Superior temporal gyrus (tissue), 1 donor: ENCODE measurements at regions not wholly inside any gene's neighbourhood (a gene's known extent, or its start where the extent isn't known, plus 50 kb on each side); places are given as distances from the start of the nearest gene placed in this dataset.
"Not testable (repeated sequence)": the region's sequence is repeated elsewhere in the genome, so short reads cannot be mapped to it uniquely, and the experiment has no call there.

Source experiments
- DNase-seq: peaks from one replicate; pipeline ENCODE4 v3.0.0-alpha.2; 2016; ENCODE audit errors: extremely low spot score

DNA sequence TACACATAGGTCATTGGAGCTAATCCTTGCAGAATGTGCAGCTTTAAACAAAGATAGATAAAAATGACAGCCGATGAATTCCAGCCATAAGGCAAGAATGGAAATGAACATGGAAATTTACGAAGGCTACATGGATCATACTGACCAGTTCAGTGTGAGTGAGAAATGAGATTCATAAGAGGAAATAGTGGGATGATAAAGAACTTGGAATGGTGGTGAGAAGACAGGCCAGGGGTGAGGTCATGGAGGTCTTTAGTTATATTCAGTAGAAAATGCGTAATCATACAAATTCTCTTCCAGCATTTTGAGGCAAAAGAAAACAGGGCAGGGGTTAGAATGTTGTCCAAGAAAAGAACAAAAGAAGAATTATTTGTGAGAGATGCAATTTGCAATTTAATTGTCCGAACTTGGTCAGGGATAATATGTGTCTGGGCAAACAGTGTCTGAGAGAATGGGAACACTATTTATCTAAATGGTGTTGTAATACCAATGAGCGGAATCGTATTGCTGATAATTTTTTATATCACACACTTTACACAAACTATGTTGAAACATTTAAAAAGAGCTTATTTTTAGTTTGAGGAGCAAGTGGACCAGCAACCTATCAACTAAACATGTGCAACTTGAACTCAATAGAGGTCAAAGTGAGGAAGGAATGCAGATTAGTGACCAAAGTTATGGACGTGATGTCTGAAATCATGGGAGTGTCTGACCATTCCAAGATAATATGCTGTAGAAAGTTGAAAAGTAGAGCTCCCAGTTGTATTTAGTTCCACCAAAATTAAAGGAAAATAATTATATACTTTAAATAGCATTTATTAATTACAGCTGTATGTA, 739.0 kb upstream of the NCAM2 start:
- peak; percentile 79 for DNase-seq

GRCh38 chr21:20260124-20260523, 738.1 kb upstream of the NCAM2 start:
- no peak for DNase-seq

- no peak for DNase-seq
Measured at GRCh38 chr21:20261364-20261763, 736.8 kb upstream of the NCAM2 start.

- DNase-seq = no peak
Measured at GRCh38 chr21:20265707-20266440, 732.3 kb upstream of the NCAM2 start.

DNA sequence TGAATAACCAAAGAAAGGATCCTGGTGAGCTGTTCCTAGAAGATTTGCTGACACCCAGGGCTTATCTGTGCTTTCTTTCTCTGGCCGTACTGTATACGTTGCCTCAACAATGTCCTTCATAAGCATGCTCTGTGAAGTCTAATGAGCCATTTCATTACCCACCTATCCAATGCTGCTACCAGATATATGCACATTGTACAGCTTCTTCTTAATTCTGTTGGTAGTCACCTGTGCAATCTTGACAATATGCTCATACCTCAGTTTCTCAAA, 731.8 kb upstream of the NCAM2 start:
- no peak for DNase-seq

GRCh38 chr21:20270365-20271055, 727.7 kb upstream of the NCAM2 start:
- DNase-seq = no peak

DNA sequence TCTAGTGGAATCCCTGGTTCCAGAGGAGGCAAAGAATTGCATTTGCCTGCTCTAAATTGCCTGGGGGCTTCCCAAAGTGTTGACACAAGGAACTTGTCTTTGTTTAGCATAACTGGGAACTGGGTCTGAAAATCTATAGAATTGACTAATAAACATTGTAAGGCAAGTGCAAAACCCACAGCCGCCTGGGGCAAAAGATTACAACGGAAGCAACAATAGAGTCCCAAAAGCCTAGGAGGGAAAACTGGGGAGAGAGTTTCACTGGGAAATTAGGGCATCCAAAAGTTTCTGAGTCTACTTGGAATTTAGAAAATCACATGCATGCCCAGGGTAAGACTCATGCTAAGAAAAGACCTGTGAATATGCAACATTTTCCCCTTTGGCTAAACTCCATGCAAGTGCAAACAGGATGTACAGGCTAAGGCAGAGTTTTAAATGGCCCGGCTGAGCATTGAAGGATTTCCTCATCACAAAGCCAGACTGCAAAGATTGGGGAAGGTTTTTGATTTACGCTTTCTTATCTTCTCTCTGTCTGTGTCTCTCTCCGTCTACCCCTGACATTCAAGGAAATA, 725.3 kb upstream of the NCAM2 start:
- DNase-seq = no peak

DNA sequence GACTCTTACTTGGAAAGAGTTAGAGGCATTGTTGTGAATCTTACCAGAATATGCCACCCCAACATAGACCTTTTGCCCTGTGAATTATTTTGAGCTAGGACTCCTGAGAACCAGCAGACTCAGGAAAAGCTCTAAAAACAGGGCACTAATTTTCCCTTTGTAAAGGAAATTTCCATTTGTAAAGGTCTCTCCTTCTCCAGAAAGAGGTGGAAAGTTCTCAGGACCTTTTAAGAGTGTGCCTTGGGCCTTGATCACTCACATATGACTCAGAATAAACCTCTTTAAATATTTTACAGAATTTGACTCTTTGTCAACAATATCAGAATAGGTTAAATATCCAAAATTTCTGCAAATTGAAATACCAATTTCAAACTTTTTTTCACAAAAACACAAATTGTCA, 721.8 kb upstream of the NCAM2 start:
- no peak for DNase-seq

- no peak for DNase-seq
Measured at GRCh38 chr21:20276954-20277353, 721.3 kb upstream of the NCAM2 start.

GRCh38 chr21:20283836-20284235, 714.4 kb upstream of the NCAM2 start:
- peak; percentile 38 for DNase-seq

DNA sequence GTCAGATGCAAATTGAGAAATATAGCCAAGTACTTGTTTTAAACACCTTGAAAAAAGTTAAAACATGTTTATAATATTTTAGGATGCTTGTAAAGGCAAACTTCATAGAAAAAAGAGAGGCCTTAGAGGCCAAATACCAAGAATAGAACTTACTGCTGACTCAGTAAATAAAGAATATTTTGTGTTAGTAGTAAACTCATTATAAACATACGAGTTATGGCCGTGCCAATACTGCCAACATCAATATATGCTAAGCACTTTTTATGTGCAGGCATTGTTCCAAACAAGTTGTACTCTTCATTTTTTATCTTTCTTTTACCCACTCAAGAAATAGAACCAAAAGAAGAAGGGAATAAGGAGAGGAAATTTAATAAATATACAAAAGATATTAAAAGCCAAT, 705.9 kb upstream of the NCAM2 start:
- no peak for DNase-seq

- DNase-seq = not testable (repeated sequence)
Measured at GRCh38 chr21:20292854-20293253, 705.4 kb upstream of the NCAM2 start.

DNA sequence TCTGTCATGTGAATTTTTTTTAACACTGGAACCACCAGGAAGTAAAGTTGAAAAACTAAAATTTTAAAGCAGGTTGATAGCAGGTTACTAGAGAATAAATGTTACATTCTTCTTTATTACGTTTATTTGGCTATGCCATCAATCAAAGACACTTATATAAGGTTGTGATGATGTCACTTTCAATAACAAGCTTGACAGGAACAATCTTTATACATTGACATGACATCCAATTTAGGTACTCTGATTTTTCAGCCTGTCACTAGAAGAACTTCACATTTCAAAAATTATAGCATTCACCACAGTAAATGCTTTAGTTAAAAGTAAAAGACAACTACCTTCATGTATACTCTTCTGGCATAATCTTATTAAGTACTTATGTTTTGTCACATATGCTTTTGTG, 696.8 kb upstream of the NCAM2 start:
- DNase-seq = no peak

DNA sequence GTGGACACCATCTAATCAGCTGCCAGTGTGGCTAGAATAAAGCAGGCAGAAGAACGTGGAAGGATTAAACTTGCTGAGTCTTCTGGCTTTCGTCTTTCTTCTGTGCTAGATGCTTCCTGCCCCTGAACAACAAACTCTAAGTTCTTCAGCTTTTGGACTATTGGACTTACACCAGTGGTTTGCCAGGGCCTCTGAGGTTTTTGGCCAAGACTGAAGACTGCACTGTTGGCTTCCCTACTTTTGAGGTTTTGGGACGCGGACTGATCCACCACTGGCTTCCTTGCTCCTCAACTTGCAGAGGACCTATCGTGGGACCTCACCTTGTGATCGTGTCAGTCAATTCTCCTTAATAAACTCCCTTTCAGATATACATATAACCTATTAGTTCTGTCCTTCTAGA, 696.1 kb upstream of the NCAM2 start:
- DNase-seq = no peak

DNA sequence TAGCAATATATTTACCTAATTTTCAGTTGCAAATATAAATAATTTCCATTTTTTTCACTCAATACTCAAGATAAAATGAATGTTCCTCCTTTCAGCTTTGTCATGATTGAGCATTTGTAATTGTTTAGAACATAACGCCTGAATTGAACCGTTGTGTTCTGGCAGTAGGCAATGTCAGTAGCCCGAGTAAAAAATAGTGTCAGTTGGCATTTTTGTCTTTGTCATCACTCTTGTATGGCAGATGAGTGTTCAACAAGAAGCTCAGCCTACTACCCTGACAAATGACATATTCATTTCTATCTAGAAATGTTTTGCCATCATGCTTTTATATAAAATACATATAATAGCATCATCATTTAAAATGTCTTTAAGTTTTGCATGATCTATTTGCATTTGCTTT, 691.4 kb upstream of the NCAM2 start:
- peak; percentile 52 for DNase-seq

GRCh38 chr21:20308586-20309315, 689.5 kb upstream of the NCAM2 start:
- DNase-seq = no peak

- DNase-seq = no peak
Measured at GRCh38 chr21:20311234-20311787, 686.9 kb upstream of the NCAM2 start.

- DNase-seq = no peak
Measured at GRCh38 chr21:20313013-20313412, 685.2 kb upstream of the NCAM2 start.

GRCh38 chr21:20315042-20315441, 683.2 kb upstream of the NCAM2 start:
- DNase-seq = no peak

DNA sequence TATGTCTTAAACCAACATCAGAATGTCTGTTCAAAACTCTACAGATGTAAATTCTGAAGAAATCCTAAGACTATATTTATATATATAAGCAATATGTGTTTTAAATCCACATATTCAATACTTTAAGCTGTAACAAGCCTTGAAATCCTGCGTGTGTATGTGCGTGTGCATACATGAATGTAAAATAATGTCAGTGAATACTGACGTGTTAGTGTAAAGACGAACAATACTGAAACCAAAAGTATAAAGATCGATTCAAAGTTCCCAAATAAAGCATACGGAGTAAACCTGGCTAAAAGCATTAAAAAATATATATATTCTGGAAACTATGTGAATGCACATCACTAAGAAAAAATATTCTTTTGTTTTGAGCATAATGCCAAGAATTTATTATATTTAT, 668.6 kb upstream of the NCAM2 start:
- no peak for DNase-seq

- DNase-seq = no peak
Measured at GRCh38 chr21:20330652-20331051, 667.6 kb upstream of the NCAM2 start.

DNA sequence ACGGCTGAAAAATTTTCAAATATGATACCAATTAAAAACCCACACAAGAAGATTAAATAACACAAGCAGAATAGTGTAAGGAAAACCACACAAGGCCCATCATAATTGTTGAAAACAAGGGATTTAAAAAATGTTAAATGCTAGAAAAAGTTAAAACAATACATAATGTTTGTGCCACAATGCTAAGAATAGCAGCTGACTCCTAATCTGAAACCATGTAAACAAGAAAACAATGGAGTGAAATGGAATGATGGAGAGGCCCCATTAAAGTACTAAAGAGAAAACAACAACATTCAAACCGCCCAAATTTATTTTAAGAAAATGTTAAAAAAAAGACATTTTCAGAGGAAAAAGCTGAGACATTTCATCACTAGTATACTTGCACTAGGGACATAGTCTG, 663.6 kb upstream of the NCAM2 start:
- DNase-seq = no peak
